ENCODE measurements at regions not wholly inside any gene's neighbourhood (a gene's known extent, or its start where the extent isn't known, plus 50 kb on each side); places are given as distances from the start of the nearest gene placed in this dataset.

GRCh38 chr20:54272901-54273488, 65.1 kb downstream of the PFDN4 start:
- DNase-seq (ENCODE audit: extremely low read depth in 1 of 2, low read depth in 1 of 2): no peak

- DNase-seq (ENCODE audit: extremely low read depth in 1 of 2, low read depth in 1 of 2): no peak
Measured at GRCh38 chr20:54275359-54276111, 67.6 kb downstream of the PFDN4 start.

GRCh38 chr20:54276577-54277169, 68.8 kb downstream of the PFDN4 start:
- DNase-seq (ENCODE audit: extremely low read depth in 1 of 2, low read depth in 1 of 2): no peak

- no peak for DNase-seq (ENCODE audit: extremely low read depth in 1 of 2, low read depth in 1 of 2)
Measured at GRCh38 chr20:54278262-54278661, 70.4 kb downstream of the PFDN4 start.

GRCh38 chr20:54282625-54283024, 74.7 kb downstream of the PFDN4 start:
- no peak for DNase-seq (ENCODE audit: extremely low read depth in 1 of 2, low read depth in 1 of 2)

GRCh38 chr20:54283253-54283652, 75.4 kb downstream of the PFDN4 start:
- DNase-seq (ENCODE audit: extremely low read depth in 1 of 2, low read depth in 1 of 2): no peak

- DNase-seq (ENCODE audit: extremely low read depth in 1 of 2, low read depth in 1 of 2): peak in 1 of 2 donors; percentile 16
Measured at GRCh38 chr20:54284928-54285704, 77.2 kb downstream of the PFDN4 start.

- no peak for DNase-seq (ENCODE audit: extremely low read depth in 1 of 2, low read depth in 1 of 2)
Measured at GRCh38 chr20:54290636-54291035, 82.7 kb downstream of the PFDN4 start.

- no peak for DNase-seq (ENCODE audit: extremely low read depth in 1 of 2, low read depth in 1 of 2)
Measured at GRCh38 chr20:54291339-54292010, 83.6 kb downstream of the PFDN4 start.

GRCh38 chr20:54292185-54292584, 84.3 kb downstream of the PFDN4 start:
- no peak for DNase-seq (ENCODE audit: extremely low read depth in 1 of 2, low read depth in 1 of 2)

- DNase-seq (ENCODE audit: extremely low read depth in 1 of 2, low read depth in 1 of 2): no peak
Measured at GRCh38 chr20:54293526-54293925, 85.6 kb downstream of the PFDN4 start.

- no peak for DNase-seq (ENCODE audit: extremely low read depth in 1 of 2, low read depth in 1 of 2)
Measured at GRCh38 chr20:54294094-54294493, 86.2 kb downstream of the PFDN4 start.

- DNase-seq (ENCODE audit: extremely low read depth in 1 of 2, low read depth in 1 of 2): no peak
Measured at GRCh38 chr20:54295686-54296085, 87.8 kb downstream of the PFDN4 start.

GRCh38 chr20:54305421-54305820, 97.5 kb downstream of the PFDN4 start:
- DNase-seq (ENCODE audit: extremely low read depth in 1 of 2, low read depth in 1 of 2): no peak

- DNase-seq (ENCODE audit: extremely low read depth in 1 of 2, low read depth in 1 of 2): no peak
Measured at GRCh38 chr20:54306985-54307710, 99.3 kb downstream of the PFDN4 start.

- DNase-seq (ENCODE audit: extremely low read depth in 1 of 2, low read depth in 1 of 2): no peak
Measured at GRCh38 chr20:54308804-54309203, 100.9 kb downstream of the PFDN4 start.

- no peak for DNase-seq (ENCODE audit: extremely low read depth in 1 of 2, low read depth in 1 of 2)
Measured at GRCh38 chr20:54318892-54319291, 111.0 kb downstream of the PFDN4 start.

GRCh38 chr20:54320148-54320607, 112.3 kb downstream of the PFDN4 start:
- DNase-seq (ENCODE audit: extremely low read depth in 1 of 2, low read depth in 1 of 2): no peak

GRCh38 chr20:54321352-54322087, 113.6 kb downstream of the PFDN4 start:
- no peak for DNase-seq (ENCODE audit: extremely low read depth in 1 of 2, low read depth in 1 of 2)

Measured in stimulated activated CD8-positive, alpha-beta memory T cell treated with anti-CD3 and anti-CD28 coated beads, Interleukin-7, amount 100 ng/mL, for 48 hours (primary cell).